HL-60 (cell line): ENCODE measurements at regions not wholly inside any gene's neighbourhood (a gene's known extent, or its start where the extent isn't known, plus 50 kb on each side); places are given as distances from the start of the nearest gene placed in this dataset.

Source experiments
- GABPA ChIP-seq: IDR thresholded peaks from 2 replicates; pipeline ENCODE4 v1.6.1; 2012; ENCODE audit warnings: low read depth
- POLR2AphosphoS5 ChIP-seq: IDR thresholded peaks from 2 replicates; pipeline ENCODE4 v1.6.1; 2012; ENCODE audit warnings: low read depth
- TF ChIP-seq, protein P1 (sequence below): IDR thresholded peaks from one replicate; pipeline ENCODE4 v1.5.1; 2011; ENCODE audit warnings: low read length, control low read depth, inconsistent platforms; ENCODE audit not compliant: insufficient read depth

DNA sequence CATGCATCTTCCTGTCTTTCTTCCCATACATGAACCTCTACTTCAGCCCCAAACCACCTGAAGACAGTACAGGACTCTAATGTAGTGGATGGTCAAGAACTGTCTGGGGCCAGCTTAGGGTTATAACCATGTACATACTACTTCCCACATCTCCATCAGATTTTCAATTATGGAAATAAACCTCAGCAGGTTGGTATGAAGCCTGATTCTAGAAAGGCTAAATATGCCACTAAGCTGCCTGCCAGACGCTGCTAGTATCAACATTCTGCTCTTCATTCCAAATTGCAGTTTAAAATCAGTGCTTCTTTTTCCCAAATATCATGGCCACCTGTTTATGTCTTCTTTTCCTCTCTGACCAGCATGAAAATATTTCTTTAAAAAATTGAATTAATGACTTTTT lies 99.2 kb upstream of the ID4 start:
- TF ChIP-seq, protein P1, sequence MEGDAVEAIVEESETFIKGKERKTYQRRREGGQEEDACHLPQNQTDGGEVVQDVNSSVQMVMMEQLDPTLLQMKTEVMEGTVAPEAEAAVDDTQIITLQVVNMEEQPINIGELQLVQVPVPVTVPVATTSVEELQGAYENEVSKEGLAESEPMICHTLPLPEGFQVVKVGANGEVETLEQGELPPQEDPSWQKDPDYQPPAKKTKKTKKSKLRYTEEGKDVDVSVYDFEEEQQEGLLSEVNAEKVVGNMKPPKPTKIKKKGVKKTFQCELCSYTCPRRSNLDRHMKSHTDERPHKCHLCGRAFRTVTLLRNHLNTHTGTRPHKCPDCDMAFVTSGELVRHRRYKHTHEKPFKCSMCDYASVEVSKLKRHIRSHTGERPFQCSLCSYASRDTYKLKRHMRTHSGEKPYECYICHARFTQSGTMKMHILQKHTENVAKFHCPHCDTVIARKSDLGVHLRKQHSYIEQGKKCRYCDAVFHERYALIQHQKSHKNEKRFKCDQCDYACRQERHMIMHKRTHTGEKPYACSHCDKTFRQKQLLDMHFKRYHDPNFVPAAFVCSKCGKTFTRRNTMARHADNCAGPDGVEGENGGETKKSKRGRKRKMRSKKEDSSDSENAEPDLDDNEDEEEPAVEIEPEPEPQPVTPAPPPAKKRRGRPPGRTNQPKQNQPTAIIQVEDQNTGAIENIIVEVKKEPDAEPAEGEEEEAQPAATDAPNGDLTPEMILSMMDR, result no peak
- TF ChIP-seq POLR2AphosphoS5 (no peak), GABPA (no peak)
